ENCODE measurements at regions not wholly inside any gene's neighbourhood (a gene's known extent, or its start where the extent isn't known, plus 50 kb on each side); places are given as distances from the start of the nearest gene placed in this dataset.

- DNase-seq (no peak), FAIRE-seq (no peak)
- no peak overlapping the region for H3K27ac ChIP-seq (ENCODE audit: low read depth in 2 of 2, low read length in 2 of 2)
- no peaks in the 10 kb centered on the region for H3K9me3 ChIP-seq (ENCODE audit: control insufficient read depth in 2 of 3, insufficient read depth in 1 of 3, low read length in 3 of 3)
- no peak overlapping the region for H3K9ac ChIP-seq (ENCODE audit: low read length in 3 of 3)
- no peak overlapping the region for H3K4me3 ChIP-seq (ENCODE audit: low read length in 3 of 3)
- H3K36me3 ChIP-seq (ENCODE audit: control insufficient read depth in 2 of 3, insufficient read depth in 3 of 3, low read length in 3 of 3), result no peaks in the 10 kb centered on the region
- no peaks in the 10 kb centered on the region for H3K4me1 ChIP-seq (ENCODE audit: control insufficient read depth in 2 of 3, insufficient read depth in 2 of 3, low read depth in 1 of 3, low read length in 3 of 3)
- no peak for TF ChIP-seq CTCF (IDR thresholded peaks at IDR 0.05; ENCODE audit: borderline replicate concordance, extremely low read depth, insufficient read depth)
- intact Hi-C loops (cut with DNase I), result no loop called here
- H3K27me3 ChIP-seq (ENCODE audit: control insufficient read depth, insufficient read depth, low read length), result no peaks in the 10 kb centered on the region
Measured at GRCh38 chrY:21005531-21005930, 249.6 kb downstream of the RPS4Y2 start.

- intact Hi-C loops (cut with DNase I), result no loop called here
- no peaks in the 10 kb centered on the region for H3K36me3 ChIP-seq (ENCODE audit: control insufficient read depth in 2 of 3, insufficient read depth in 3 of 3, low read length in 3 of 3)
- no peaks in the 10 kb centered on the region for H3K4me1 ChIP-seq (ENCODE audit: control insufficient read depth in 2 of 3, insufficient read depth in 2 of 3, low read depth in 1 of 3, low read length in 3 of 3)
- FAIRE-seq, result no peak
- DNase-seq, result no peak
- TF ChIP-seq CTCF (IDR thresholded peaks at IDR 0.05; ENCODE audit: borderline replicate concordance, extremely low read depth, insufficient read depth), result no peak
- no peak overlapping the region for H3K9ac ChIP-seq (ENCODE audit: low read length in 3 of 3)
- H3K27me3 ChIP-seq (ENCODE audit: control insufficient read depth, insufficient read depth, low read length), result no peaks in the 10 kb centered on the region
- no peak overlapping the region for H3K27ac ChIP-seq (ENCODE audit: low read depth in 2 of 2, low read length in 2 of 2)
- H3K4me3 ChIP-seq (ENCODE audit: low read length in 3 of 3), result no peak overlapping the region
- H3K9me3 ChIP-seq (ENCODE audit: control insufficient read depth in 2 of 3, insufficient read depth in 1 of 3, low read length in 3 of 3), result no peaks in the 10 kb centered on the region
Measured at GRCh38 chrY:21021811-21022210, 265.9 kb downstream of the RPS4Y2 start.

- no peak overlapping the region for H3K9ac ChIP-seq (ENCODE audit: low read length in 3 of 3)
- DNase-seq (no peak), FAIRE-seq (no peak)
- H3K27ac ChIP-seq (ENCODE audit: low read depth in 2 of 2, low read length in 2 of 2), result no peak overlapping the region
- intact Hi-C loops (cut with DNase I), result no loop called here
- no peak for TF ChIP-seq CTCF (IDR thresholded peaks at IDR 0.05; ENCODE audit: borderline replicate concordance, extremely low read depth, insufficient read depth)
- no peak overlapping the region for H3K4me3 ChIP-seq (ENCODE audit: low read length in 3 of 3)
- H3K36me3 ChIP-seq (ENCODE audit: control insufficient read depth in 2 of 3, insufficient read depth in 3 of 3, low read length in 3 of 3), result no peaks in the 10 kb centered on the region
- no peaks in the 10 kb centered on the region for H3K9me3 ChIP-seq (ENCODE audit: control insufficient read depth in 2 of 3, insufficient read depth in 1 of 3, low read length in 3 of 3)
- no peaks in the 10 kb centered on the region for H3K27me3 ChIP-seq (ENCODE audit: control insufficient read depth, insufficient read depth, low read length)
- H3K4me1 ChIP-seq (ENCODE audit: control insufficient read depth in 2 of 3, insufficient read depth in 2 of 3, low read depth in 1 of 3, low read length in 3 of 3), result no peaks in the 10 kb centered on the region
Measured at GRCh38 chrY:21022326-21023044, 266.6 kb downstream of the RPS4Y2 start.

GRCh38 chrY:21023906-21024305 lies 268.0 kb downstream of the RPS4Y2 start:
- intact Hi-C loops (cut with DNase I), result no loop called here
- H3K36me3 ChIP-seq (ENCODE audit: control insufficient read depth in 2 of 3, insufficient read depth in 3 of 3, low read length in 3 of 3), result no peaks in the 10 kb centered on the region
- FAIRE-seq (no peak), DNase-seq (no peak)
- H3K4me3 ChIP-seq (ENCODE audit: low read length in 3 of 3), result no peak overlapping the region
- H3K27me3 ChIP-seq (ENCODE audit: control insufficient read depth, insufficient read depth, low read length), result no peaks in the 10 kb centered on the region
- no peak overlapping the region for H3K27ac ChIP-seq (ENCODE audit: low read depth in 2 of 2, low read length in 2 of 2)
- no peak for TF ChIP-seq CTCF (IDR thresholded peaks at IDR 0.05; ENCODE audit: borderline replicate concordance, extremely low read depth, insufficient read depth)
- H3K9ac ChIP-seq (ENCODE audit: low read length in 3 of 3), result no peak overlapping the region
- H3K4me1 ChIP-seq (ENCODE audit: control insufficient read depth in 2 of 3, insufficient read depth in 2 of 3, low read depth in 1 of 3, low read length in 3 of 3), result no peaks in the 10 kb centered on the region
- H3K9me3 ChIP-seq (ENCODE audit: control insufficient read depth in 2 of 3, insufficient read depth in 1 of 3, low read length in 3 of 3), result no peaks in the 10 kb centered on the region
